Neuronal stem cell (in vitro differentiated cells): ENCODE measurements at regions not wholly inside any gene's neighbourhood (a gene's known extent, or its start where the extent isn't known, plus 50 kb on each side); places are given as distances from the start of the nearest gene placed in this dataset.
A peak's percentile ranks its signal among the peaks of the same experiment; 100 is the strongest.

Experiments
- DNase-seq: peaks from one replicate; pipeline ENCODE4 v3.0.0-alpha.2; 2013; ENCODE audit warnings: low spot score
- H2AFZ ChIP-seq: one replicate; pipeline ENCODE4 v1.6.1; 2013; ENCODE audit warnings: mild to moderate bottlenecking, low read length, inconsistent platforms
- H2AK5ac ChIP-seq: 2 replicates; pipeline ENCODE4 v1.6.1; 2013; ENCODE audit warnings: low read depth, mild to moderate bottlenecking, inconsistent platforms, low read length, moderate library complexity, mixed read lengths
- H2BK120ac ChIP-seq: 2 replicates; pipeline ENCODE4 v1.6.1; 2013; ENCODE audit warnings: low read depth, mild to moderate bottlenecking, inconsistent platforms, low read length, moderate library complexity, mixed read lengths
- H2BK12ac ChIP-seq: one replicate; pipeline ENCODE4 v1.6.1; 2013; ENCODE audit warnings: low read length, inconsistent platforms
- H2BK15ac ChIP-seq: 2 replicates; pipeline ENCODE4 v1.6.1; 2013; ENCODE audit warnings: mild to moderate bottlenecking, low read length, inconsistent platforms, mixed read lengths
- H2BK5ac ChIP-seq: one replicate; pipeline ENCODE4 v1.6.1; 2013; ENCODE audit warnings: inconsistent platforms, mild to moderate bottlenecking, low read length, moderate library complexity
- H3K14ac ChIP-seq: one replicate; pipeline ENCODE4 v1.6.1; 2013; ENCODE audit warnings: low read length, inconsistent platforms
- H3K18ac ChIP-seq: 2 replicates; pipeline ENCODE4 v1.6.1; 2013; ENCODE audit warnings: low read length, inconsistent platforms
- H3K23ac ChIP-seq: 2 replicates; pipeline ENCODE4 v1.6.1; 2013; ENCODE audit warnings: low read depth, mild to moderate bottlenecking, mixed read lengths, low read length, inconsistent platforms; ENCODE audit not compliant: poor library complexity
- H3K27ac ChIP-seq: replicated peaks from 3 replicates; pipeline ENCODE4 v1.5.1; 2013; ENCODE audit warnings: low read length, inconsistent platforms
- H3K27me3 ChIP-seq, 3 experiments: 2 replicates each; pipeline ENCODE4 v1.6.1; 2013; ENCODE audit warnings: low read length in 3 of 3, mild to moderate bottlenecking in 2 of 3, inconsistent platforms in 1 of 3, low read depth in 1 of 3, mixed read lengths in 1 of 3, moderate library complexity in 1 of 3; ENCODE audit not compliant: control insufficient read depth in 3 of 3, insufficient read depth in 3 of 3
- H3K36me3 ChIP-seq, 2 donors: replicated peaks in 1 of 2; 2 replicates each; pipeline ENCODE4 v1.6.1; 2013; ENCODE audit warnings: low read length in 2 of 2; ENCODE audit not compliant: control insufficient read depth in 2 of 2, insufficient read depth in 2 of 2
- H3K4ac ChIP-seq: 2 replicates; pipeline ENCODE4 v1.6.1; 2013; ENCODE audit warnings: inconsistent platforms, mild to moderate bottlenecking, low read length, moderate library complexity
- H3K4me1 ChIP-seq, 2 donors: 1 replicate in 1 of 2; 2 replicates in 1 of 2; pipeline ENCODE4 v1.6.1; 2013; ENCODE audit warnings: low read length in 2 of 2, low read depth in 1 of 2; ENCODE audit not compliant: control insufficient read depth in 2 of 2, insufficient read depth in 1 of 2
- H3K4me2 ChIP-seq: one replicate; pipeline ENCODE4 v1.6.1; 2013; ENCODE audit warnings: mild to moderate bottlenecking, low read length, inconsistent platforms; ENCODE audit not compliant: insufficient read depth, poor library complexity, severe bottlenecking
- H3K4me3 ChIP-seq, 2 donors: 2 replicates each; pipeline ENCODE4 v1.5.1; 2013; ENCODE audit warnings: low read length in 2 of 2, mild to moderate bottlenecking in 2 of 2, inconsistent platforms in 1 of 2, moderate library complexity in 1 of 2
- H3K79me1 ChIP-seq: one replicate; pipeline ENCODE4 v1.6.1; 2013; ENCODE audit warnings: low read depth, mild to moderate bottlenecking, inconsistent platforms, low read length, moderate library complexity
- H3K9ac ChIP-seq: one replicate; pipeline ENCODE4 v1.6.1; 2013; ENCODE audit warnings: mild to moderate bottlenecking, low read depth, low read length, inconsistent platforms; ENCODE audit not compliant: poor library complexity
- H3K9me3 ChIP-seq, 2 donors: replicated peaks in 1 of 2; 2 replicates each; pipeline versions ENCODE3 to v1.6.1; 2013; ENCODE audit warnings: low read length in 2 of 2, mild to moderate bottlenecking in 2 of 2, inconsistent platforms in 1 of 2, low read depth in 1 of 2, mixed read lengths in 1 of 2, moderate library complexity in 1 of 2; ENCODE audit not compliant: control insufficient read depth in 2 of 2, insufficient read depth in 1 of 2
- H4K8ac ChIP-seq: one replicate; pipeline ENCODE4 v1.6.1; 2013; ENCODE audit warnings: low read depth, mild to moderate bottlenecking, inconsistent platforms, low read length, moderate library complexity
- H4K91ac ChIP-seq: one replicate; pipeline ENCODE4 v1.6.1; 2013; ENCODE audit warnings: low read length, low read depth, mild to moderate bottlenecking, inconsistent platforms; ENCODE audit not compliant: poor library complexity
- WGBS, 2 donors: extraction: QIAGEN DNeasy Blood & Tissue Kit; methylation state at CpG; one replicate each; pipeline ENCODE4 v1.1.7; 2013; ENCODE audit warnings: missing lambda C conversion rate in 2 of 2, mixed read lengths in 1 of 2; ENCODE audit not compliant: insufficient read length in 2 of 2, insufficient replicate concordance in 1 of 2; ENCODE audit errors: extremely low coverage in 2 of 2; 5-methylcytosine and 5-hydroxymethylcytosine counted together

GRCh38 chr1:81414488-81415015 lies 386.2 kb upstream of the ADGRL2 start:
- Histone ChIP-seq H3K14ac (no peak overlapping the region), H3K4me3 (no peak overlapping the region)
- WGBS, 2 donors: no CpG with 5 or more reads among the region's 10 CpGs

GRCh38 chr1:81412954-81413353 lies 387.8 kb upstream of the ADGRL2 start:
- peaks cover 0 to 4% of the 10 kb centered on the region in 2 donors for H3K9me3 ChIP-seq
- H4K91ac ChIP-seq: no peak overlapping the region
- no peak for DNase-seq
- H3K4me1 ChIP-seq: peaks cover 0 to 37% of the 10 kb centered on the region in 2 donors
- no peak overlapping the region for H2BK5ac ChIP-seq
- H3K79me1 ChIP-seq: no peaks in the 10 kb centered on the region
- no peak overlapping the region for H3K9ac ChIP-seq
- H2BK120ac ChIP-seq: no peak overlapping the region
- no peak overlapping the region for H3K23ac ChIP-seq
- no peak overlapping the region for H4K8ac ChIP-seq
- H3K4me2 ChIP-seq: no peak overlapping the region
- WGBS, 2 donors: no CpG with 5 or more reads among the region's 4 CpGs
- no peak overlapping the region for H3K18ac ChIP-seq
- H2AFZ ChIP-seq: no peak overlapping the region
- H3K27me3 ChIP-seq: no peaks in the 10 kb centered on the region
- no peak overlapping the region for H3K27ac ChIP-seq
- H2BK15ac ChIP-seq: no peak overlapping the region
- H3K4me3 ChIP-seq: no peak overlapping the region
- no peak overlapping the region for H2BK12ac ChIP-seq
- H3K14ac ChIP-seq: no peak overlapping the region
- no peak overlapping the region for H3K4ac ChIP-seq
- no peak overlapping the region for H2AK5ac ChIP-seq
- H3K36me3 ChIP-seq: peaks cover 0 to 13% of the 10 kb centered on the region in 2 donors

More at GRCh38 chr1:81414488-81415015, 386.2 kb upstream of the ADGRL2 start:
- peaks cover 0 to 22% of the 10 kb centered on the region in 2 donors for H3K4me1 ChIP-seq
- H4K91ac ChIP-seq: no peak overlapping the region
- no peak overlapping the region for H3K4me2 ChIP-seq
- no peak overlapping the region for H2BK120ac ChIP-seq
- H2BK12ac ChIP-seq: no peak overlapping the region
- peaks cover 0 to 14% of the 10 kb centered on the region in 2 donors for H3K36me3 ChIP-seq
- no peak overlapping the region for H3K27ac ChIP-seq
- H3K18ac ChIP-seq: no peak overlapping the region
- no peak overlapping the region for H4K8ac ChIP-seq
- H3K79me1 ChIP-seq: no peaks in the 10 kb centered on the region
- H3K4ac ChIP-seq: no peak overlapping the region
- H2AFZ ChIP-seq: peak overlapping the region; percentile 4
- H3K9ac ChIP-seq: no peak overlapping the region
- H2AK5ac ChIP-seq: no peak overlapping the region
- no peaks in the 10 kb centered on the region for H3K27me3 ChIP-seq
- H3K23ac ChIP-seq: no peak overlapping the region
- no peak overlapping the region for H2BK15ac ChIP-seq
- H2BK5ac ChIP-seq: no peak overlapping the region
- peak; percentile 55 for DNase-seq
- H3K9me3 ChIP-seq: peaks cover 0 to 7% of the 10 kb centered on the region in 2 donors

GRCh38 chr1:81410941-81411340 lies 389.8 kb upstream of the ADGRL2 start:
- peaks cover 2 to 56% of the 10 kb centered on the region in 2 donors for H3K4me1 ChIP-seq
- no peak overlapping the region for H4K91ac ChIP-seq
- no peak overlapping the region for H3K23ac ChIP-seq
- no peak overlapping the region for H4K8ac ChIP-seq
- no peak overlapping the region for H3K4me3 ChIP-seq
- WGBS, 2 donors: no CpG with 5 or more reads among the region's 3 CpGs
- no peak overlapping the region for H3K4me2 ChIP-seq
- peaks cover 0 to 3% of the 10 kb centered on the region in 2 donors for H3K9me3 ChIP-seq
- no peak overlapping the region for H2BK15ac ChIP-seq
- no peak overlapping the region for H3K14ac ChIP-seq
- no peaks in the 10 kb centered on the region for H3K27me3 ChIP-seq
- H2BK5ac ChIP-seq: no peak overlapping the region
- H3K27ac ChIP-seq: no peak overlapping the region
- no peak overlapping the region for H2BK12ac ChIP-seq
- H3K4ac ChIP-seq: no peak overlapping the region
- H3K18ac ChIP-seq: no peak overlapping the region
- DNase-seq: no peak
- H3K36me3 ChIP-seq: peaks cover 0 to 9% of the 10 kb centered on the region in 2 donors
- H3K79me1 ChIP-seq: no peaks in the 10 kb centered on the region
- no peak overlapping the region for H2BK120ac ChIP-seq
- no peak overlapping the region for H3K9ac ChIP-seq
- H2AFZ ChIP-seq: no peak overlapping the region
- H2AK5ac ChIP-seq: no peak overlapping the region

GRCh38 chr1:81410351-81410750 lies 390.4 kb upstream of the ADGRL2 start:
- Histone ChIP-seq H3K9me3 (peaks cover 0 to under 1% of the 10 kb centered on the region in 2 donors), H3K4me1 (peaks cover 2 to 56% of the 10 kb centered on the region in 2 donors), H3K9ac (no peak overlapping the region), H2BK120ac (no peak overlapping the region), H2BK15ac (no peak overlapping the region), H3K4ac (no peak overlapping the region), H3K79me1 (no peaks in the 10 kb centered on the region), H2AFZ (no peak overlapping the region), H4K91ac (no peak overlapping the region), H3K14ac (no peak overlapping the region), H3K4me2 (no peak overlapping the region), H3K27ac (no peak overlapping the region), H3K18ac (no peak overlapping the region), H2AK5ac (no peak overlapping the region), H2BK5ac (no peak overlapping the region), H3K27me3 (no peaks in the 10 kb centered on the region), H3K23ac (no peak overlapping the region), H3K4me3 (no peak overlapping the region), H4K8ac (no peak overlapping the region), H3K36me3 (peaks cover 0 to 6% of the 10 kb centered on the region in 2 donors), H2BK12ac (no peak overlapping the region)
- no peak for DNase-seq
- no CpG with 5 or more reads among the region's 1 CpG for WGBS, 2 donors
